Ectodermal cell (in vitro differentiated cells): ENCODE measurements at regions not wholly inside any gene's neighbourhood (a gene's known extent, or its start where the extent isn't known, plus 50 kb on each side); places are given as distances from the start of the nearest gene placed in this dataset.

ENCODE experiments used
- H3K27ac ChIP-seq: 2 replicates; pipeline ENCODE4 v1.7.0; 2013; ENCODE audit warnings: mild to moderate bottlenecking, low read depth, low read length; ENCODE audit not compliant: insufficient read depth, poor library complexity, severe bottlenecking
- H3K27me3 ChIP-seq: 2 replicates; pipeline ENCODE4 v1.7.0; 2013; ENCODE audit warnings: mild to moderate bottlenecking, low read length; ENCODE audit not compliant: insufficient read depth, control insufficient read depth, poor library complexity, severe bottlenecking
- H3K36me3 ChIP-seq: one replicate; pipeline ENCODE4 v1.7.0; 2013; ENCODE audit warnings: low read length; ENCODE audit not compliant: control insufficient read depth, insufficient read depth
- H3K4me1 ChIP-seq: one replicate; pipeline ENCODE4 v1.7.0; 2013; ENCODE audit warnings: low read length; ENCODE audit not compliant: control insufficient read depth, insufficient read depth
- H3K4me3 ChIP-seq: 2 replicates; pipeline ENCODE4 v1.7.0; 2013; ENCODE audit warnings: low read depth, low read length, control low read depth; ENCODE audit not compliant: insufficient read depth
- H3K9me3 ChIP-seq: 2 replicates; pipeline ENCODE4 v1.7.0; 2013; ENCODE audit warnings: mild to moderate bottlenecking, low read length, moderate library complexity; ENCODE audit not compliant: control insufficient read depth
- WGBS, 2 experiments: methylation state at CpG; one replicate each; pipeline ENCODE4 v1.1.7; 2013; ENCODE audit warnings: missing lambda C conversion rate in 2 of 2; 5-methylcytosine and 5-hydroxymethylcytosine counted together

DNA sequence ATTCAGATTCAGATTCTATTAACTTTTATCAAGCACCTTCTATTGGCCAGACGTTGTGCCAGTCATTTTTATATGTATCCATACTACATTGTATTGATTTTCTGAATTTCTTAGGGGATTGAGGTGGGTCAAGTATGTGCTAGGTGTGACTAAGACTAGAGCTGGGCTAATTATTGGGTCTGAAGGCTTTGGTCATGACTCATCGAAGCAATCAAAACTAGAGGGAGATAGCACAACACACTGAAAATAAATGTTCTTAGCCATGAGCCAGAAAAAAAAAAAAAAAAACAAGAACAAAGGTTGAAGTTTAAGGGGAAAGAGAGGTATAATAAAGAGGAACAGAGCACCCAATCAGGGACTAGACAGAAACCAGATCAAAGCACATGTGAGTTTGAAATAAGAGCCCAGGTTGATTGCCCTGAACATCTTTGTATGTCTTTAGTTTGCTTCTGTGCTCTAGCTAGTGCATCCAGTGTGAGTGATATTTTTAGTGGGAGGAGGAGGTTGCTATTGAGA, 171.6 kb upstream of the FOXP2 start:
- Histone ChIP-seq H3K36me3 (no peaks in the 10 kb centered on the region), H3K27me3 (no peaks in the 10 kb centered on the region), H3K27ac (no peak overlapping the region), H3K9me3 (no peaks in the 10 kb centered on the region), H3K4me1 (no peaks in the 10 kb centered on the region), H3K4me3 (no peak overlapping the region)
- 89 to 95% methylated on average over 1 to 2 of the region's 2 CpGs for WGBS, 2 experiments

DNA sequence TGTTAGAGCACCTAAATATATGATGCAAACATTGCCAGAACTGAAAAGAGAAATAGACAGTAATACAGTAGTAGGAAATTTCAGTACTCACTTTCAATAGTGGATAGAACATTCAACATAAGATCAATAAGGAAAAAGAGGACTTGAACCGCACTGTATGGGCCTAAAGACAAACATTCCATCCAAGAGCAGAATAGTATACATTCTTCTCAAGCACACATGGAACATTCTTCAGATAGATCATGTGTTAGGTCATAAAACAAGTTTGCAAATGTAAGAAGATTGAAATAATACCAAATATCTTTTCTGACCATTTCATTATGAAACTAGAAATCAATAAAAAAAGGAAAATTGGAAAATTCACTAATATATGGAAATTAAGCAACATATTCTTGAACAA, 185.4 kb upstream of the FOXP2 start:
- H3K27me3 ChIP-seq: no peaks in the 10 kb centered on the region
- no peaks in the 10 kb centered on the region for H3K4me1 ChIP-seq
- no peaks in the 10 kb centered on the region for H3K9me3 ChIP-seq
- WGBS, 2 experiments: no CpG with 5 or more reads among the region's 1 CpG
- no peaks in the 10 kb centered on the region for H3K36me3 ChIP-seq
- H3K4me3 ChIP-seq: no peak overlapping the region
- no peak overlapping the region for H3K27ac ChIP-seq

DNA sequence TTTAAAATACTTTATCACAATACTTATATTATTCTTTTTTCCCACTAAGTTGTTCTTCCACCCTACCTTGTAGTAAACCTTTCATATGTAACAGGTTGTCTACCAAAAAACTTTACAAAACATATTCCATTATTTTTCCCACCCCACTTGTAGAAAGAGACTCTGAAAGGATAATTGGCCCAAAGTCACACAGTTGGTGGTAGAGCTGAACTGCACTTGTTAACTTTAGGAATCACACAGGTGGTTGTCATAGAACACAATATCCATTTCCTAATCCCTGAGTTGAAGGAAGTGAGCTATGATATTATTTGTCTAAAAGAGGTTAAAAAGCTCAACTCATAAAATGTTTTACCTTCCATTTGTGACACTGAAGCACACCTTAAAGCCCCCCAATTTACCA, 188.8 kb upstream of the FOXP2 start:
- H3K9me3 ChIP-seq: no peaks in the 10 kb centered on the region
- H3K4me3 ChIP-seq: no peak overlapping the region
- no peaks in the 10 kb centered on the region for H3K36me3 ChIP-seq
- H3K4me1 ChIP-seq: no peaks in the 10 kb centered on the region
- H3K27ac ChIP-seq: no peak overlapping the region
- H3K27me3 ChIP-seq: no peaks in the 10 kb centered on the region

DNA sequence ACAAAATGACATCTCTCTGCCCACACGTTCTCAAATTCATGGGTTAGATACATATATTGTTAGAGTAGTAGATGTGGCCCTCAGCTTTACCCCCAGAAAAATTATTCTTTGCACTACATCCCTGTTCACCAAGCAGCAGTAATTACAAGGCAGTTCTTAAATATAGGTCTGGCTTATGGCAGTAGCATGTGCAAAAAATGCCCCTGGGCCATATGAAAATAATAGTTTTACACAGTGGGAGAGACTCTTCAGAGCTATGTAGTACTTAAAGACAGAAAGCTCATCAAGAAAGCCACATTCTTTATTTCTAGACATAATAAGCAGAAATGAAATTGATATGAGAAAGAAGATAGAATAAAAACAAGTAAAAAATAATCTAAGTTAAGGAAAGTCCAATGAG, 196.3 kb upstream of the FOXP2 start:
- H3K27ac ChIP-seq: no peak overlapping the region
- H3K4me3 ChIP-seq: no peak overlapping the region
- no peaks in the 10 kb centered on the region for H3K4me1 ChIP-seq
- no peaks in the 10 kb centered on the region for H3K9me3 ChIP-seq
- WGBS, 2 experiments: no CpG with 5 or more reads among the region's 1 CpG
- no peaks in the 10 kb centered on the region for H3K36me3 ChIP-seq
- no peaks in the 10 kb centered on the region for H3K27me3 ChIP-seq

DNA sequence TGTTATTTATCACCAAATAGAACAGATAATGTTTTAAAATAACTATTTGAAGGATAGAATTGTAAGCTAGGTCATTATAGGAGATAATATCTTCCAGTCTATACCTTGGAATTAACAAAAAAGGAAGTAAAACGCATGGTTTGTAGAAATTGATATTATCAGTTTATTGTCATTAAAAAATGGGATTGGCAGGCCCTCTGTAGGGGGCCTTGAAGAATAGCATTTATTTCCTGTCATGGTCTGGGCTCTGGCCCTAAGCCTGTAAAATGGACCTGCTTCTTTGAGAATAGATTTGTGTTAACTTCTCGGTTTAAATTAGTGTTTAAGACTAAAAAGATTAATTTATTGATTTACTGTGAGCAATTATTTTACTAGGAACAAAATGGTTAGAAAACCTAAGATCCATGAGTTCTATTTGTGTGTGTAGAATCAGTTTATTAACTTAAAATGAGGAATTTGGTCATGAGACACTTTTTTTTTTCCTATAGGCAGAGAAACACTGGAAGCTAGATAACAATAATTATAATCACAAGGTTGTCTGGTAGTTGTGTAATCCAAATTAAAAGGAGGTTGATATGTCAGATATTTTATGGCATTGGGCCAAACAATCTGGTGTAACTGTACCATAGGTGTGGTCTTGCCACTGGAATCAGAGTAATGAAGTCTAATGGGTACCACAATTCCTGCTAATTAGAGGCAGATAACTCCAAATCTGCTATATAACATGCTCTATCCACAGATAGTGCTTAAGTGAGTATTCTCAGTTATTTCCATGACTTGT, 197.4 kb upstream of the FOXP2 start:
- H3K4me1 ChIP-seq: no peaks in the 10 kb centered on the region
- H3K36me3 ChIP-seq: no peaks in the 10 kb centered on the region
- no peak overlapping the region for H3K27ac ChIP-seq
- H3K27me3 ChIP-seq: no peaks in the 10 kb centered on the region
- no peak overlapping the region for H3K4me3 ChIP-seq
- WGBS, 2 experiments: 52 to 61% methylated on average over 2 of the region's 2 CpGs
- no peaks in the 10 kb centered on the region for H3K9me3 ChIP-seq

DNA sequence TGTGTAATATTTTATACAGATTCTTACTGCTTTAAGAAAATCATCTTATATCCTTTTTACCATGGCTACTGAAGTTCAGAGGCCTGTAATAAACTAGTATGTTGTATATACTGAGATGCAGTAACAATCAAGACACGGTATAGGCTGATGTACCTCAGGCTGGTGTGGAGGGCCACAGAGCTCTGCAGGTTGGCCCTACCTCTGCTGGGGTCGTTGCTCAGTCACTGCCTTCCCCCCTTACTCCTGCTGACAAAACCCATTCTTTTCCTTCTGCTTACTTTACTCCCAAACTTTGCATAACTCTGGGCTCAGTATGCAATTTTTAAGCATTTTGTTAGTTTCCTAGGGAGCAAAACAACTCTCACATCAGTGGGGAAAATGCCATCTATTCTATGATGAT, 200.1 kb upstream of the FOXP2 start:
- Histone ChIP-seq H3K36me3 (no peaks in the 10 kb centered on the region), H3K27me3 (no peaks in the 10 kb centered on the region), H3K9me3 (no peaks in the 10 kb centered on the region), H3K4me1 (no peaks in the 10 kb centered on the region), H3K27ac (no peak overlapping the region), H3K4me3 (no peak overlapping the region)
- WGBS, 2 experiments: 0 to 23% methylated on average over 1 to 2 of the region's 2 CpGs

DNA sequence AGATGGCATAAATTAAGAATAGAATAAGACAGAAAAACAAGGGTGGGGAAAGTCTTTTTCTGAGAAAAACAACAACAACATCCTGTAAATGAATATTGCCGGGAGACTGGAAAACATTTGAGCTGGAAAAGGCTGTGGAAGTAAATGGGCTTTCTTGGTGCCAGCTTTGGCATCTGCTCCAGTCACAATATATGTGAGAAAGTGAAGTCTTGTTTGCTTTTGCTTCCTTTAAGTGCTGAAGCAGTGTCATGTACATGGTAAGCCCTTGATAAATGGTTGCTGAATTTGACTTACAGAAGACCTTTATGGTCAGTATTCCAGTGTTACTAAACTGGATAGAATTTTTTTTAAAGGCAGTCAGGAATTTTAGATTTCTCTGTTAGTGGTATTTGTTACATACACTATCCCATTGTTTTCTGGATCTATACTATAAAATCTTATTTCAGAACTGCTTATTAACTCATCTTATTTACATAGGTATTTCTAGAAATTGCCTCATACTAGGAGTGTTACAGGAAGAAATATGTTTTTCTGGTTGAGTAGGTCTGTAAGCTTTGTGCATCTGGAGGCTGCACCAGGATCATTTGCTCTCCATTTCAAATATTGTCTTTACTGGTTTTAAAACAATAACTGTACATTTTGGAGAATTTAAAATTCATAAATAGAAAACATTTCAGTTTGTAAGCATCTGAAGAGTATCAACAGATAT, 201.7 kb upstream of the FOXP2 start:
- no peak overlapping the region for H3K4me3 ChIP-seq
- H3K9me3 ChIP-seq: no peaks in the 10 kb centered on the region
- no peaks in the 10 kb centered on the region for H3K4me1 ChIP-seq
- no peaks in the 10 kb centered on the region for H3K27me3 ChIP-seq
- H3K36me3 ChIP-seq: no peaks in the 10 kb centered on the region
- no peak overlapping the region for H3K27ac ChIP-seq
- WGBS, 2 experiments: 93 to 95% methylated on average over 1 of the region's 1 CpG

DNA sequence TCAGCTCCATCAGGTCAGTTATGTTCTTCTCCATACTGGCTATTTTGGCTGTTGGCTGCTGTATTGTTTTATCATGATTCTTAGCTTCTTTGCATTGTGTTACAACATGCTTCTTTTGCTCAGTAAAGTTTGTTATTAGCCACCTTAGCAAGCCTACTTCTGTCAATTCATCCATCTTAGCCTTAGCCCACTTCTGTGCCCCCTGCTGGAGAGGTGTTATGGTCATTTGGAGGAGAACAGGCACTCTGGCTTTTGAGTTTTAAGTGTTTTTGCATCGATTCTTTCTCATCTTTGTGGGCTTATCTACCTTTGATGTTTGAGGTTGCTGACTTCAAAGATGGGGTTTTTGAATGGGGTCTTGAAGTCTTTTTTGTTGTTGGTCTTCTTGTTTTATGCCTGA, 204.6 kb upstream of the FOXP2 start:
- no peaks in the 10 kb centered on the region for H3K9me3 ChIP-seq

DNA sequence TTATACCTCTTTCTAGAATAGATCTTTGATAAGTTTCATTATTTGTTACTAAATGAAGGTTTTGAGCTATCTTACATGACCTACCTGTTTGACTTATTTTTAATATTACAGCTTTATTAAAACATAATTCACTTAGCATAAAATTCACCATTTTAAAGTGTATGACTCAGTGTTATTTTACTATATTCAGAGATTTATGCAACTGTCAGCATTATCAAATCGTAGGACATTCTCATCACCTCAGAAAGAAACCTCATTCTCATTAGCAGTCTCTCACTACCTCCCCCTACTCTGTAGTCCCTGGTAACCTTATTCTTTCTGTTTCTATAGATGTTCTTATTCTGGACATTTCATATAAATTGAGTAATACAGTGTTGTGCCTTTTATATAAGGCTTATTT, 207.9 kb upstream of the FOXP2 start:
- Histone ChIP-seq H3K4me1 (no peaks in the 10 kb centered on the region), H3K9me3 (no peaks in the 10 kb centered on the region), H3K27me3 (no peaks in the 10 kb centered on the region), H3K36me3 (no peaks in the 10 kb centered on the region), H3K4me3 (no peak overlapping the region), H3K27ac (no peak overlapping the region)
- WGBS, 2 experiments: 92 to 100% methylated on average over 1 of the region's 1 CpG

More for the DNA sequence above, 204.6 kb upstream of the FOXP2 start:
- no peak overlapping the region for H3K27ac ChIP-seq
- WGBS, 2 experiments: 87 to 93% methylated on average over 1 of the region's 1 CpG
- no peaks in the 10 kb centered on the region for H3K27me3 ChIP-seq
- no peaks in the 10 kb centered on the region for H3K36me3 ChIP-seq
- no peaks in the 10 kb centered on the region for H3K4me1 ChIP-seq
- H3K4me3 ChIP-seq: no peak overlapping the region

DNA sequence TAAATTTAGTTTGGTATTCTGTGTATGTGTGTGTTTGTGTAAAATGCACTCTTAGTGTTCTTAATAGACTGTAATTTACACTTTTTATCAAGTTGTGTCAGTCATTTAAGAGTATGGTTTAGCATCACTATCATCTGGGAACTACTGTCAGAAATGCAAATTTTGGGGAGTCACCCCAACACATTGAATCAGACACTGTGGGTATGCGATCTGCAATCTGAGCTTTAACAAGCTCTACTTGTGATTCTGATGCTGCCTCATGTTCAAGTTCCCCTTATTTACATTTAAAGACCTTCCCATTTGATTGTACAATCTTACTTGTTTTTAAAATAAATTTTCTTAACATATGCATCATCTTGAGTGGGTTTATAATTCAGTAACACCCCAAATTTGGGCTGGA, 218.1 kb upstream of the FOXP2 start:
- Histone ChIP-seq H3K4me3 (no peak overlapping the region), H3K4me1 (no peaks in the 10 kb centered on the region), H3K9me3 (no peaks in the 10 kb centered on the region), H3K27me3 (no peaks in the 10 kb centered on the region), H3K36me3 (no peaks in the 10 kb centered on the region), H3K27ac (no peak overlapping the region)
- WGBS, 2 experiments: 100% methylated on average over 1 of the region's 1 CpG
